Astrocyte of the spinal cord (primary cell): ENCODE measurements at regions not wholly inside any gene's neighbourhood (a gene's known extent, or its start where the extent isn't known, plus 50 kb on each side); places are given as distances from the start of the nearest gene placed in this dataset.

Experiments used
- DNase-seq: peaks from one replicate; pipeline ENCODE4 v3.0.0; 2011; ENCODE audit warnings: low read depth, low spot score
- H3K4me3 ChIP-seq: 2 replicates; pipeline ENCODE4 v1.5.1; 2011; ENCODE audit warnings: low read depth, mild to moderate bottlenecking, low read length, moderate library complexity
- in situ Hi-C: cut with HindIII; loops from 2 replicates; pipeline ENCODE4 v1.10.0; 2017; ENCODE audit warnings: low sequenced_read_pairs
- TF ChIP-seq, protein P1 (sequence below): IDR thresholded peaks from 2 replicates; pipeline ENCODE4 v1.5.1; 2012; ENCODE audit warnings: low read depth, mild to moderate bottlenecking, low read length, inconsistent platforms

- no peak for DNase-seq
- TF ChIP-seq, protein P1, sequence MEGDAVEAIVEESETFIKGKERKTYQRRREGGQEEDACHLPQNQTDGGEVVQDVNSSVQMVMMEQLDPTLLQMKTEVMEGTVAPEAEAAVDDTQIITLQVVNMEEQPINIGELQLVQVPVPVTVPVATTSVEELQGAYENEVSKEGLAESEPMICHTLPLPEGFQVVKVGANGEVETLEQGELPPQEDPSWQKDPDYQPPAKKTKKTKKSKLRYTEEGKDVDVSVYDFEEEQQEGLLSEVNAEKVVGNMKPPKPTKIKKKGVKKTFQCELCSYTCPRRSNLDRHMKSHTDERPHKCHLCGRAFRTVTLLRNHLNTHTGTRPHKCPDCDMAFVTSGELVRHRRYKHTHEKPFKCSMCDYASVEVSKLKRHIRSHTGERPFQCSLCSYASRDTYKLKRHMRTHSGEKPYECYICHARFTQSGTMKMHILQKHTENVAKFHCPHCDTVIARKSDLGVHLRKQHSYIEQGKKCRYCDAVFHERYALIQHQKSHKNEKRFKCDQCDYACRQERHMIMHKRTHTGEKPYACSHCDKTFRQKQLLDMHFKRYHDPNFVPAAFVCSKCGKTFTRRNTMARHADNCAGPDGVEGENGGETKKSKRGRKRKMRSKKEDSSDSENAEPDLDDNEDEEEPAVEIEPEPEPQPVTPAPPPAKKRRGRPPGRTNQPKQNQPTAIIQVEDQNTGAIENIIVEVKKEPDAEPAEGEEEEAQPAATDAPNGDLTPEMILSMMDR, result no peak
- H3K4me3 ChIP-seq, result no peak overlapping the region
- in situ Hi-C loops, result no loop called here
Observed at GRCh38 chr1:37317870-37318467, 156.4 kb upstream of the ZC3H12A start.

DNA sequence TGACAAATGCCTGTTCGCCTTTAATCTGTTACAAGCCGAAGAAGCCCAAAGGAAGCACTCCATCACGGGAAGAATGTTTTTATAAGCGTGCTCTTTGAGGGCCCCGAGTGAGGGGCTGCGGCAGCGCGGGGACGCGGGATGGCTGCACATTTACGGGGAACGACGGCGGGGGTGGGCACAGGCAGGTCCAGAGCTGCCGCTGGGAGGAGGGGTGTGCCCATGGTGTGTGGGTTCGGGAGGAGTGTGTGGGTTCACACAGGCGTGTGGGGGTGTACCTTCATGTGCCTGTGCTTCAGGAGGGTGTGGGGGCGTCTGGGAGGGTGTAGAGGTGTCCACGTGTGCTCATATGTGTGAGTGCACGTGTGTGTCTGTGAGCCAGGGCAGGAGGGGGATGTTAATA, 155.9 kb upstream of the ZC3H12A start:
- in situ Hi-C loops, result no loop called here
- H3K4me3 ChIP-seq, result no peak overlapping the region
- DNase-seq, result no peak
- TF ChIP-seq, protein P1, result no peak

DNA sequence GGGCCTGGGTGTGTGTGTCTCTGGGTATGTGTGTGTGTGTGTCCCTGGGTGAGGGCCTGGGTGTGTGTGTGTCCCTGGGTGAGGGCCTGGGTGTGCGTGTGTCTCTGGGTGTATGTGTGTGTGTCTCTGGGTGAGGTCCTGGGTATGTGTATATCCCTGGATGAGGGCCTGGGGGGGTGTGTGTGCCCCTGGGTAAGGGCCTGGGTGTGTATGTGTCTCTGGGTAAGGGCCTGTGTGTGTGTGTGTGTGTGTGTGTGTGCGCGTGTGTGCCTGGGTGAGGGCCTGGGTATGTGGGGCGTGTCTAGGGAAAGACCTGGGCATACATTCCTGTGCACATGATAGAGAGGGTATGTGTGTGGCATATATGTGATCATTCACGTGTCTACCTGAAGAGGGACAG, 155.1 kb upstream of the ZC3H12A start:
- no peak overlapping the region for H3K4me3 ChIP-seq
- TF ChIP-seq, protein P1, result no peak
- in situ Hi-C loops, result no loop called here
- DNase-seq, result no peak

- in situ Hi-C loops, result no loop called here
- peak; percentile 1 for DNase-seq
- no peak overlapping the region for H3K4me3 ChIP-seq
- TF ChIP-seq, protein P1, result peak; percentile 57
Observed at GRCh38 chr1:37323486-37324377, 150.6 kb upstream of the ZC3H12A start.

DNA sequence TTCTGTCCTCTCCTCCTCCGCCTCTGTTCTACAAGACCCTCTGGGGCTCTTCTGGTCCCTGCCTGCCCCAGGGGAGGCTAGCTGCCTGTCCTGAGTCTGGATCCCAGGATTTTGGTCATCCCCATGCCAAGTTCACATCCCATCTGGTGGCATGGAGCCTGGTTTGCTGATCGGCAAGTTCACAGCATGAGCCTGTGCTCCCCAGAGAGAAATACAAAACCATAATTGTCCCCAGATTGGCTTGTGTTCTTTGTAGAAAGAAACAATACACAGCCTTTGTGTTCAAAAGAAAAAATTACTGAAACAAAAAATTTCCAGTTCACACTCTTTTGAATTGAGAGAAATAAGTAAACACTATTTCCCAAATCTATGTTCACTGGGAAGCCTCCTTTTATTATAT, 149.4 kb upstream of the ZC3H12A start:
- no peak overlapping the region for H3K4me3 ChIP-seq
- TF ChIP-seq, protein P1, result no peak
- in situ Hi-C loops, result no loop called here
- no peak for DNase-seq

DNA sequence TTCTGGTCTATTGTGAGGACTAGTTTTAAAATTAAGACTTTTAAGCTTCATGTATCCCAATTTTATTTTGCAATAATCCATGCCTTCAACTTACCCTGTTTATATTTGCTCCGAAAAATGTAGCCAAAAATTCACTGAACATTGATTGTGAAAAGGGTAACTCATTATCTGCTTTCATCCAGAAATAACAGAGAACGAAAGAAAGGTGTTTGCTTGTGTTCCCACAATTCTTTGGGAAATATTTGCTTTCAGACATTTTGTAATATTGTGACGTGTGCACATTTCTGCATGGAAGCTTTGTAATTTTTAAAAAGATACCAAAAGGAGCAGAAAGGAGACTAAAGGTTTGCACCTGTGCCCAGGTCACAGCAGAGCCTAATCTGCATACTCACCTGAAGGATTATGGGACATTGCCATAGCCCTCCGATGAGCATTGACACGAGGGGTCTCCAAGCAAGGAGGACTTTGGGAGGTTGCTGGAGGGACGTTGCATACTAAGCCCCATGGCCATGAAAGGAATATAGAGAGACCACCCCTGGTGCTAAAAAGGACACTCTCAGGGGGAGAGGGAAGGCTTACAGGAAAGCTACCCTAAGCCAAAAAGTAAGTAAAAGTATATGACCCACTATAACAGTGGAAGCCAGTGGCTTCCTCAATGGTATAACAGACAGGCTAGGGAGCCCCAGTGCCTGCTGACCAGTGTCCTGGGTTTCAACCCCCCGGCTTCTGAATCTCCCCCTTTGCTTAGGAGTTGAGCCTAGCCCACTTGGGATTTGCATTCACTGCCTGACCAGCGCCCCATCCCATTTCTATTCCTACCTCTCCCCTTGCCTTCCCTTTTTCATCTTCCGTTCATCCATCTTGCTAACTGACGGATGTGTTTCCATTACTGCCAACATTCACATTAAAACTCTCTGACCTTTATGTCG, 148.6 kb upstream of the ZC3H12A start:
- TF ChIP-seq, protein P1, result no peak
- no peak overlapping the region for H3K4me3 ChIP-seq
- DNase-seq, result no peak
- in situ Hi-C loops, result no loop called here
